ENCODE measurements at regions not wholly inside any gene's neighbourhood (a gene's known extent, or its start where the extent isn't known, plus 50 kb on each side); places are given as distances from the start of the nearest gene placed in this dataset.

DNA sequence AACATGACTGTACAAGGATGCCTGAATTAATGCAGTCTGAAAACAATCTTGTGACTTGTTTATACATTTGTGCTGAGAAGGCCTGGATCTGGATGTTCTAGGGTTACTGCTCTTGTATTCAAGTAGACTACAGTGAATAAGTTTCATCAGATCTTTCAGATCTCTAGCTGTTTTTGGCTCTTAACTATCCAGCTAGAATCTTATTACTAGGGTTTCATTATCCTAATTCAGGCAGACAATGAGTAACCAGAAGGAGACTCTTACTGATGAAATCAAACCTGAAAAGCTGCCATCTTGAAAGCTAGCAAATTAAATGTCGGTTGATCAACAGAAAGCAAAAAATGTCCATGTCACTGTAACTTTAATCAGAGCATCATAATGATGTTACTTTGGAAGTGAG, 112.5 kb upstream of the KCNK2 start:
- Mint-ChIP-seq H3K4me1 (ENCODE audit: low read depth, unreplicated experiment) (peaks cover 15% of the 10 kb centered on the region), H3K4me3 (ENCODE audit: unreplicated experiment) (no peak overlapping the region), H3K36me3 (ENCODE audit: low read depth, unreplicated experiment) (no peaks in the 10 kb centered on the region), H3K27me3 (ENCODE audit: low read depth, unreplicated experiment) (peaks cover 2% of the 10 kb centered on the region), H3K9me3 (ENCODE audit: unreplicated experiment) (peaks cover under 1% of the 10 kb centered on the region), H3K27ac (ENCODE audit: unreplicated experiment) (peak overlapping the region; percentile 35)
- Histone ChIP-seq H3K4me2 (ENCODE audit: low read length) (no peak overlapping the region), H3K9me3 (ENCODE audit: insufficient read depth, low read depth, low read length) (no peaks in the 10 kb centered on the region), H3K36me3 (ENCODE audit: insufficient read depth, low read length) (no peaks in the 10 kb centered on the region), H3K4me3 (ENCODE audit: insufficient read depth, low read depth, low read length) (no peak overlapping the region), H3K79me2 (ENCODE audit: insufficient read depth, low read length) (no peaks in the 10 kb centered on the region), H3K27me3 (ENCODE audit: insufficient read depth, low read length) (no peaks in the 10 kb centered on the region), H2AFZ (ENCODE audit: low read depth, low read length) (no peak overlapping the region), H3K27ac (ENCODE audit: low read depth, low read length) (no peak overlapping the region), H3K4me1 (ENCODE audit: insufficient read depth, low read length) (peaks cover 6% of the 10 kb centered on the region), H3K9ac (ENCODE audit: low read length) (no peak overlapping the region), H4K20me1 (ENCODE audit: insufficient read depth, low read length) (no peaks in the 10 kb centered on the region)
- DNase-seq (ENCODE audit: low read depth) (no peak), FAIRE-seq (no peak)
- TF ChIP-seq, protein P1, sequence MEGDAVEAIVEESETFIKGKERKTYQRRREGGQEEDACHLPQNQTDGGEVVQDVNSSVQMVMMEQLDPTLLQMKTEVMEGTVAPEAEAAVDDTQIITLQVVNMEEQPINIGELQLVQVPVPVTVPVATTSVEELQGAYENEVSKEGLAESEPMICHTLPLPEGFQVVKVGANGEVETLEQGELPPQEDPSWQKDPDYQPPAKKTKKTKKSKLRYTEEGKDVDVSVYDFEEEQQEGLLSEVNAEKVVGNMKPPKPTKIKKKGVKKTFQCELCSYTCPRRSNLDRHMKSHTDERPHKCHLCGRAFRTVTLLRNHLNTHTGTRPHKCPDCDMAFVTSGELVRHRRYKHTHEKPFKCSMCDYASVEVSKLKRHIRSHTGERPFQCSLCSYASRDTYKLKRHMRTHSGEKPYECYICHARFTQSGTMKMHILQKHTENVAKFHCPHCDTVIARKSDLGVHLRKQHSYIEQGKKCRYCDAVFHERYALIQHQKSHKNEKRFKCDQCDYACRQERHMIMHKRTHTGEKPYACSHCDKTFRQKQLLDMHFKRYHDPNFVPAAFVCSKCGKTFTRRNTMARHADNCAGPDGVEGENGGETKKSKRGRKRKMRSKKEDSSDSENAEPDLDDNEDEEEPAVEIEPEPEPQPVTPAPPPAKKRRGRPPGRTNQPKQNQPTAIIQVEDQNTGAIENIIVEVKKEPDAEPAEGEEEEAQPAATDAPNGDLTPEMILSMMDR (IDR thresholded peaks at IDR 0.05; ENCODE audit: insufficient read depth, low read depth, low read length), result no peak
- no peak for TF ChIP-seq EZH2 (IDR thresholded peaks at IDR 0.05; ENCODE audit: insufficient read depth, low read length)

DNA sequence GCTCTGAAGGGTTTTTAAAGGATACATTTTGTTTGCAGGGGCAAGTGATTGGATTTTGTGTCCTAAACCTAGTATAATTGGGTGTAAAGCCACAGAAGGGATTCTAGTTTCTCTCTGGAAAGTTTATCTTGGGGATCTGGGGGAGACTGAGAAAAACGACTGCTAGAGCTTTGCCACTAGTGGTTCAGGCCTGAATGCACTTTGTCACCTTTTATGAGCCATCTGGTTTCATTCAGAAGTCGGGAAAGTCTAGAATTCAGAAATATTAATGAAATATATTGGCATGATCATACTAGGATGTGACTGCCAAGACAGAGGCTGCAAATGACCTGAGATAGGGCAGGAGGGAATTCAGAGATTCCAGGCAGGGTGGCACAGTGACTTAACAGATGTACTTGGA, 111.5 kb upstream of the KCNK2 start:
- no peak for TF ChIP-seq EZH2 (IDR thresholded peaks at IDR 0.05; ENCODE audit: insufficient read depth, low read length)
- TF ChIP-seq, protein P1 (IDR thresholded peaks at IDR 0.05; ENCODE audit: insufficient read depth, low read depth, low read length), result no peak
- H3K4me1 ChIP-seq (ENCODE audit: insufficient read depth, low read length), result peaks cover 6% of the 10 kb centered on the region
- DNase-seq (ENCODE audit: low read depth) (no peak), FAIRE-seq (no peak)
- no peaks in the 10 kb centered on the region for H3K36me3 Mint-ChIP-seq (ENCODE audit: low read depth, unreplicated experiment)
- H3K4me1 Mint-ChIP-seq (ENCODE audit: low read depth, unreplicated experiment), result peaks cover 14% of the 10 kb centered on the region
- no peaks in the 10 kb centered on the region for H3K27me3 ChIP-seq (ENCODE audit: insufficient read depth, low read length)
- H3K79me2 ChIP-seq (ENCODE audit: insufficient read depth, low read length), result no peaks in the 10 kb centered on the region
- H3K9ac ChIP-seq (ENCODE audit: low read length), result no peak overlapping the region
- no peak overlapping the region for H3K4me2 ChIP-seq (ENCODE audit: low read length)
- H3K4me3 ChIP-seq (ENCODE audit: insufficient read depth, low read depth, low read length), result no peak overlapping the region
- H2AFZ ChIP-seq (ENCODE audit: low read depth, low read length), result no peak overlapping the region
- peaks cover 2% of the 10 kb centered on the region for H3K27me3 Mint-ChIP-seq (ENCODE audit: low read depth, unreplicated experiment)
- H3K9me3 ChIP-seq (ENCODE audit: insufficient read depth, low read depth, low read length), result no peaks in the 10 kb centered on the region
- H3K27ac Mint-ChIP-seq (ENCODE audit: unreplicated experiment), result no peak overlapping the region
- no peak overlapping the region for H3K27ac ChIP-seq (ENCODE audit: low read depth, low read length)
- no peaks in the 10 kb centered on the region for H4K20me1 ChIP-seq (ENCODE audit: insufficient read depth, low read length)
- no peaks in the 10 kb centered on the region for H3K9me3 Mint-ChIP-seq (ENCODE audit: unreplicated experiment)
- no peaks in the 10 kb centered on the region for H3K36me3 ChIP-seq (ENCODE audit: insufficient read depth, low read length)
- H3K4me3 Mint-ChIP-seq (ENCODE audit: unreplicated experiment), result no peak overlapping the region

DNA sequence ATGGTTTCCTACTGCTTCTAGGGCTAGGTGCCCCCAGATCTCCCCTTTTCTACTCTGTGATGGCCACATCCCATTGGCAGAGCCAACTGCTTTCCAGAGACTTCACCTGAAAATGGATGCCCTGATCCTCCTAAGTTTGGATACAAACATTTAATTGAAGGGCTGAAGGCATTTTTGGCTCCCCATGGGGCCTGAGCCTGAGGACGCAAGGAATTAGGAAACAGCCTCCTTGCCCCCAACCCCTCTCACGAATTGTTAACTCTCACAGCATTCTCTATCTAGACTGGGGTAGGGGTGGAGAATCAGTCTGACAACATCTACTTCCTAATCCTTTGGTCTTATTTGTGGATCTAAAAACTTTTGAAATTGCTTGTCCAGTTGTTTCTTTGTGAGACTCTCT, 108.5 kb upstream of the KCNK2 start:
- no peaks in the 10 kb centered on the region for H3K4me1 ChIP-seq (ENCODE audit: insufficient read depth, low read length)
- TF ChIP-seq, protein P1 (IDR thresholded peaks at IDR 0.05; ENCODE audit: insufficient read depth, low read depth, low read length), result no peak
- TF ChIP-seq EZH2 (IDR thresholded peaks at IDR 0.05; ENCODE audit: insufficient read depth, low read length), result no peak
- H3K79me2 ChIP-seq (ENCODE audit: insufficient read depth, low read length), result no peaks in the 10 kb centered on the region
- FAIRE-seq, result no peak
- no peak overlapping the region for H2AFZ ChIP-seq (ENCODE audit: low read depth, low read length)
- no peaks in the 10 kb centered on the region for H3K9me3 Mint-ChIP-seq (ENCODE audit: unreplicated experiment)
- H3K36me3 ChIP-seq (ENCODE audit: insufficient read depth, low read length), result no peaks in the 10 kb centered on the region
- H3K27ac ChIP-seq (ENCODE audit: low read depth, low read length), result no peak overlapping the region
- H3K4me1 Mint-ChIP-seq (ENCODE audit: low read depth, unreplicated experiment), result no peaks in the 10 kb centered on the region
- H3K9ac ChIP-seq (ENCODE audit: low read length), result no peak overlapping the region
- no peak overlapping the region for H3K27ac Mint-ChIP-seq (ENCODE audit: unreplicated experiment)
- no peak overlapping the region for H3K4me3 Mint-ChIP-seq (ENCODE audit: unreplicated experiment)
- no peaks in the 10 kb centered on the region for H3K36me3 Mint-ChIP-seq (ENCODE audit: low read depth, unreplicated experiment)
- DNase-seq (ENCODE audit: low read depth), result no peak
- no peaks in the 10 kb centered on the region for H4K20me1 ChIP-seq (ENCODE audit: insufficient read depth, low read length)
- H3K4me2 ChIP-seq (ENCODE audit: low read length), result no peak overlapping the region
- peaks cover 3% of the 10 kb centered on the region for H3K27me3 Mint-ChIP-seq (ENCODE audit: low read depth, unreplicated experiment)
- H3K4me3 ChIP-seq (ENCODE audit: insufficient read depth, low read depth, low read length), result no peak overlapping the region
- H3K9me3 ChIP-seq (ENCODE audit: insufficient read depth, low read depth, low read length), result no peaks in the 10 kb centered on the region
- no peaks in the 10 kb centered on the region for H3K27me3 ChIP-seq (ENCODE audit: insufficient read depth, low read length)

All from astrocyte (in vitro differentiated cells and primary cell).